IMR-90 (cell line): ENCODE measurements at regions not wholly inside any gene's neighbourhood (a gene's known extent, or its start where the extent isn't known, plus 50 kb on each side); places are given as distances from the start of the nearest gene placed in this dataset.

Experiments used
- ATAC-seq: fragments of 200-7000 bp; cut with Tn5 transposase; 2 replicates; pipeline ENCODE4 v1.9.1; 2020; ENCODE audit warnings: low read depth, mild to moderate bottlenecking, moderate library complexity
- BruUV-seq: library from RNA; stranded (reverse); fragments of 400-500 nt; replicated peaks from 2 replicates; lab custom pipeline; 2021; lab: Mats Ljungman, UMichigan
- CTCF ChIA-PET: fragments of 300-600 bp; formaldehyde crosslinking; extraction: SDS; loops from one replicate; lab custom pipeline; 2021; ENCODE audit warnings: antibody characterized with exemption; lab: Yijun Ruan, JAX
- POLR2A ChIA-PET: fragments of 300-600 bp; sonication (Branson Sonifier 250); formaldehyde crosslinking; loops from one replicate; lab custom pipeline; 2022; ENCODE audit warnings: antibody characterized with exemption; ENCODE audit not compliant: unreplicated experiment; lab: Charles Lee
- DNase-seq: peaks from one replicate; pipeline ENCODE4 v3.0.0; 2013
- H2AFZ ChIP-seq: replicated peaks from 2 replicates; pipeline ENCODE3; 2013; ENCODE audit warnings: low read length, mild to moderate bottlenecking; ENCODE audit not compliant: poor library complexity
- H2AK5ac ChIP-seq: 2 replicates; pipeline ENCODE4 v1.6.1; 2013; ENCODE audit warnings: low read depth, low read length, inconsistent platforms
- H2AK9ac ChIP-seq: replicated peaks from 2 replicates; pipeline ENCODE3; 2013; ENCODE audit warnings: mild to moderate bottlenecking, low read depth, low read length, moderate library complexity; ENCODE audit not compliant: poor library complexity
- H2BK120ac ChIP-seq: 2 replicates; pipeline ENCODE4 v1.6.1; 2013; ENCODE audit warnings: low read depth, low read length, inconsistent platforms
- H2BK15ac ChIP-seq: 3 replicates; pipeline ENCODE4 v1.6.1; 2013; ENCODE audit warnings: low read depth, low read length, inconsistent platforms
- H2BK20ac ChIP-seq: 2 replicates; pipeline ENCODE4 v1.6.1; 2013; ENCODE audit warnings: low read depth, mild to moderate bottlenecking, inconsistent platforms, low read length, moderate library complexity
- H2BK5ac ChIP-seq: 2 replicates; pipeline ENCODE4 v1.6.1; 2013; ENCODE audit warnings: mild to moderate bottlenecking, low read depth, low read length, inconsistent platforms; ENCODE audit not compliant: poor library complexity, severe bottlenecking
- H3K14ac ChIP-seq: replicated peaks from 2 replicates; pipeline ENCODE4 v1.6.1; 2013; ENCODE audit warnings: low read depth, low read length, inconsistent platforms
- H3K18ac ChIP-seq: 2 replicates; pipeline ENCODE4 v1.6.1; 2013; ENCODE audit warnings: low read depth, low read length, control low read depth
- H3K23ac ChIP-seq: 2 replicates; pipeline ENCODE4 v1.6.1; 2013; ENCODE audit warnings: low read depth, low read length, inconsistent platforms
- H3K27ac ChIP-seq: 2 replicates; pipeline ENCODE4 v1.5.1; 2013; ENCODE audit warnings: mild to moderate bottlenecking, control low read depth, low read length; ENCODE audit not compliant: insufficient read depth
- H3K27me3 ChIP-seq: 2 replicates; pipeline ENCODE4 v1.6.1; 2013; ENCODE audit warnings: low read length; ENCODE audit not compliant: control insufficient read depth, insufficient read depth
- H3K36me3 ChIP-seq: 2 replicates; pipeline ENCODE4 v1.6.1; 2013; ENCODE audit warnings: low read length, mixed read lengths; ENCODE audit not compliant: control insufficient read depth, insufficient read depth
- H3K4ac ChIP-seq: 2 replicates; pipeline ENCODE4 v1.6.1; 2013; ENCODE audit warnings: low read depth, low read length, inconsistent platforms
- H3K4me1 ChIP-seq: 2 replicates; pipeline ENCODE4 v1.6.1; 2013; ENCODE audit warnings: low read length, mixed read lengths; ENCODE audit not compliant: control insufficient read depth, insufficient read depth
- H3K4me2 ChIP-seq: 2 replicates; pipeline ENCODE4 v1.6.1; 2013; ENCODE audit warnings: low read depth, mild to moderate bottlenecking, control low read depth, low read length, moderate library complexity
- H3K4me3 ChIP-seq: 2 replicates; pipeline ENCODE4 v1.5.1; 2013; ENCODE audit warnings: low read depth, mild to moderate bottlenecking, control low read depth, low read length, moderate library complexity; ENCODE audit not compliant: insufficient read depth
- H3K56ac ChIP-seq: 2 replicates; pipeline ENCODE4 v1.6.1; 2013; ENCODE audit warnings: low read length, inconsistent platforms; ENCODE audit not compliant: insufficient read depth; ENCODE audit errors: extremely low read depth
- H3K79me1 ChIP-seq, 2 experiments: 2 replicates each; pipeline ENCODE4 v1.6.1; 2013; ENCODE audit warnings: low read length in 2 of 2, inconsistent platforms in 1 of 2, low read depth in 1 of 2
- H3K9ac ChIP-seq: 2 replicates; pipeline ENCODE4 v1.6.1; 2013; ENCODE audit warnings: low read depth, low read length, control low read depth
- H3K9me1 ChIP-seq: 2 replicates; pipeline ENCODE4 v1.6.1; 2013; ENCODE audit warnings: low read length, inconsistent platforms; ENCODE audit not compliant: insufficient read depth
- H3K9me3 ChIP-seq: 2 replicates; pipeline ENCODE4 v1.6.1; 2013; ENCODE audit warnings: low read length; ENCODE audit not compliant: control insufficient read depth, insufficient read depth
- H4K20me1 ChIP-seq: 2 replicates; pipeline ENCODE4 v1.6.1; 2013; ENCODE audit warnings: low read length, inconsistent platforms; ENCODE audit not compliant: insufficient read depth
- H4K5ac ChIP-seq: 2 replicates; pipeline ENCODE4 v1.6.1; 2013; ENCODE audit warnings: mild to moderate bottlenecking, low read depth, low read length, control low read depth
- H4K8ac ChIP-seq, 2 experiments: 2 replicates each; pipeline ENCODE4 v1.6.1; 2013; ENCODE audit warnings: low read depth in 2 of 2, low read length in 2 of 2, control low read depth in 1 of 2, inconsistent platforms in 1 of 2
- H4K91ac ChIP-seq: 2 replicates; pipeline ENCODE4 v1.6.1; 2013; ENCODE audit warnings: low read depth, low read length, inconsistent platforms; ENCODE audit not compliant: insufficient read depth
- BHLHE40 ChIP-seq: fragments of 150-350 bp; IDR thresholded peaks from 2 replicates; pipeline ENCODE4 v1.6.1; 2016; ENCODE audit warnings: mild to moderate bottlenecking, low read depth, low read length
- CEBPB ChIP-seq: IDR thresholded peaks from 2 replicates; pipeline ENCODE4 v1.6.1; 2012; ENCODE audit warnings: low read depth, low read length, improper control_type of control experiment
- CHD1 ChIP-seq: IDR thresholded peaks from 2 replicates; pipeline ENCODE4 v1.6.1; 2012; ENCODE audit warnings: low read depth, low read length, improper control_type of control experiment
- FOS ChIP-seq: fragments of 150-350 bp; IDR thresholded peaks from 2 replicates; pipeline ENCODE4 v1.6.1; 2016; ENCODE audit warnings: low read depth, low read length
- MAFK ChIP-seq: IDR thresholded peaks from 2 replicates; pipeline ENCODE4 v1.6.1; 2012; ENCODE audit warnings: low read depth, low read length, improper control_type of control experiment
- MAZ ChIP-seq: IDR thresholded peaks from 2 replicates; pipeline ENCODE4 v1.6.1; 2012; ENCODE audit warnings: low read depth, mild to moderate bottlenecking, low read length, improper control_type of control experiment, moderate library complexity, borderline replicate concordance
- MXI1 ChIP-seq: IDR thresholded peaks from 2 replicates; pipeline ENCODE4 v1.6.1; 2012; ENCODE audit warnings: low read depth, mild to moderate bottlenecking, low read length, moderate library complexity, borderline replicate concordance
- NFE2L2 ChIP-seq: fragments of 150-350 bp; IDR thresholded peaks from 2 replicates; pipeline ENCODE4 v1.6.1; 2016; ENCODE audit warnings: low read depth, mild to moderate bottlenecking, low read length
- POLR2A ChIP-seq: IDR thresholded peaks from 2 replicates; pipeline ENCODE4 v1.6.1; 2012; ENCODE audit warnings: mild to moderate bottlenecking, low read depth, low read length
- RAD21 ChIP-seq: IDR thresholded peaks from 2 replicates; pipeline ENCODE4 v1.6.1; 2012; ENCODE audit warnings: low read length, improper control_type of control experiment
- RCOR1 ChIP-seq: IDR thresholded peaks from 2 replicates; pipeline ENCODE4 v1.6.1; 2012; ENCODE audit warnings: mild to moderate bottlenecking, low read length, improper control_type of control experiment; ENCODE audit not compliant: insufficient replicate concordance
- RFX5 ChIP-seq: IDR thresholded peaks from 2 replicates; pipeline ENCODE4 v1.8.0; 2012; ENCODE audit warnings: low read depth, mild to moderate bottlenecking, low read length, moderate library complexity
- SMC3 ChIP-seq: fragments of 150-350 bp; IDR thresholded peaks from 2 replicates; pipeline ENCODE4 v1.6.1; 2016; ENCODE audit warnings: low read depth, mild to moderate bottlenecking, antibody characterized with exemption, low read length, moderate library complexity
- USF2 ChIP-seq: fragments of 150-350 bp; IDR thresholded peaks from 2 replicates; pipeline ENCODE4 v1.6.1; 2017; ENCODE audit warnings: mild to moderate bottlenecking, antibody characterized with exemption, low read length, low read depth
- WGBS, 2 experiments: methylation state at CpG; one replicate each; pipeline versions ENCODE4 v1.1.5 to v1.1.7; 2013; ENCODE audit warnings: missing lambda C conversion rate in 2 of 2; ENCODE audit not compliant: insufficient read length in 1 of 2; ENCODE audit errors: extremely low coverage in 2 of 2; 5-methylcytosine and 5-hydroxymethylcytosine counted together
- dilution Hi-C: fragments of 300-500 bp; cut with HindIII; formaldehyde crosslinking; loops from one replicate; pipeline ENCODE4 v1.14.3; 2018; ENCODE audit warnings: low sequenced_read_pairs; ENCODE audit not compliant: unreplicated experiment
- in situ Hi-C: fragments of 300-500 bp; cut with MboI; formaldehyde crosslinking; loops from 3 replicates; pipeline ENCODE4 v1.14.3; 2019; ENCODE audit warnings: low sequenced_read_pairs, inconsistent platforms, mixed read lengths
- intact Hi-C: fragments of 100-400 bp; cut with micrococcal nuclease; formaldehyde crosslinking; loops from 2 replicates; pipeline ENCODE4 v1.10.0; 2022
- TF ChIP-seq, protein P1 (sequence below): fragments of 150-350 bp; IDR thresholded peaks from 2 replicates; pipeline ENCODE4 v1.6.1; 2016; ENCODE audit warnings: low read depth, mild to moderate bottlenecking, low read length, moderate library complexity, borderline replicate concordance
- TF ChIP-seq, protein P2 (sequence below): conservative IDR thresholded peaks from 2 replicates; pipeline ENCODE4 v1.5.1; 2012; ENCODE audit warnings: mild to moderate bottlenecking, low read depth, low read length, improper control_type of control experiment

DNA sequence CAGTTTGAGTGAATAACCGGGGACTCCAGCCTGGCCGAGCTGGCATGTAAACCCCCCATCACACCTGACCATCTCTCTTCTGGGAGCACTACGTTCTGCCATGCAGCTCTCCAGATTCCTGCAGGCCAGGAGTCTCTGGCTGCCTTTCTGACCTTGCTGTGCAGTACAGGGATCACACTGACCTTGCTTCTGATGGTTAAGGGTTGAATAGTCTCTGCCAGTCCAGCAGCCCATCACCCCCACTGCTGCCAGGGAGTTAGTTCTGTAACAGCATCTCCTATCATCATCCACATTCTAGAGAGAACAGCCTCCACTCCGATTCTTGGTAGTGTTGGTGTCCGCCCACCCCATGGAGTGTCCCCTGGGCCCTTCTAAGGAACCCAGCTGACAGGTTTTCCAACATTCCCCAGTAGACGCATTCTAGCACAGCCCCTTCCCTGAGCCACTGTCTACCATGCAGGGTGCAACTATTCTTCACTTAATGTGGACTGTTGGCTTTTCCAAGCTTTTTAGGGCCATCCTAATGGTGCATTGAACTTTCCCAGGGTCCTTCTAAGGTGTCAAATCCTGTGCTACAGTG lies 109.8 kb downstream of the RIPK4 start:
- no peak overlapping the region for H3K4me3 ChIP-seq
- WGBS, 2 experiments, result 73% methylated on average over 2 of the region's 6 CpGs; no CpG with 5 or more reads in 1 of the 2 experiments
- H2BK120ac ChIP-seq, result no peak overlapping the region
- intact Hi-C loops, result no loop called here
- POLR2A ChIA-PET, result no interaction called here
- no peak overlapping the region for H3K4me2 ChIP-seq
- no peak overlapping the region for H3K56ac ChIP-seq
- no peak overlapping the region for H3K27ac ChIP-seq
- no peaks in the 10 kb centered on the region for H3K79me1 ChIP-seq
- H4K8ac ChIP-seq, result no peak overlapping the region
- no peak overlapping the region for H2BK5ac ChIP-seq
- no peak overlapping the region for H3K14ac ChIP-seq
- H3K9ac ChIP-seq, result no peak overlapping the region
- TF ChIP-seq CEBPB (no peak), MAFK (no peak), POLR2A (no peak), RFX5 (no peak), NFE2L2 (no peak), FOS (no peak), RAD21 (no peak), CHD1 (no peak), MAZ (no peak), MXI1 (no peak), RCOR1 (no peak), BHLHE40 (no peak), SMC3 (no peak), USF2 (no peak)
- TF ChIP-seq, protein P1, sequence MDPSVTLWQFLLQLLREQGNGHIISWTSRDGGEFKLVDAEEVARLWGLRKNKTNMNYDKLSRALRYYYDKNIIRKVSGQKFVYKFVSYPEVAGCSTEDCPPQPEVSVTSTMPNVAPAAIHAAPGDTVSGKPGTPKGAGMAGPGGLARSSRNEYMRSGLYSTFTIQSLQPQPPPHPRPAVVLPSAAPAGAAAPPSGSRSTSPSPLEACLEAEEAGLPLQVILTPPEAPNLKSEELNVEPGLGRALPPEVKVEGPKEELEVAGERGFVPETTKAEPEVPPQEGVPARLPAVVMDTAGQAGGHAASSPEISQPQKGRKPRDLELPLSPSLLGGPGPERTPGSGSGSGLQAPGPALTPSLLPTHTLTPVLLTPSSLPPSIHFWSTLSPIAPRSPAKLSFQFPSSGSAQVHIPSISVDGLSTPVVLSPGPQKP, result no peak
- TF ChIP-seq, protein P2, sequence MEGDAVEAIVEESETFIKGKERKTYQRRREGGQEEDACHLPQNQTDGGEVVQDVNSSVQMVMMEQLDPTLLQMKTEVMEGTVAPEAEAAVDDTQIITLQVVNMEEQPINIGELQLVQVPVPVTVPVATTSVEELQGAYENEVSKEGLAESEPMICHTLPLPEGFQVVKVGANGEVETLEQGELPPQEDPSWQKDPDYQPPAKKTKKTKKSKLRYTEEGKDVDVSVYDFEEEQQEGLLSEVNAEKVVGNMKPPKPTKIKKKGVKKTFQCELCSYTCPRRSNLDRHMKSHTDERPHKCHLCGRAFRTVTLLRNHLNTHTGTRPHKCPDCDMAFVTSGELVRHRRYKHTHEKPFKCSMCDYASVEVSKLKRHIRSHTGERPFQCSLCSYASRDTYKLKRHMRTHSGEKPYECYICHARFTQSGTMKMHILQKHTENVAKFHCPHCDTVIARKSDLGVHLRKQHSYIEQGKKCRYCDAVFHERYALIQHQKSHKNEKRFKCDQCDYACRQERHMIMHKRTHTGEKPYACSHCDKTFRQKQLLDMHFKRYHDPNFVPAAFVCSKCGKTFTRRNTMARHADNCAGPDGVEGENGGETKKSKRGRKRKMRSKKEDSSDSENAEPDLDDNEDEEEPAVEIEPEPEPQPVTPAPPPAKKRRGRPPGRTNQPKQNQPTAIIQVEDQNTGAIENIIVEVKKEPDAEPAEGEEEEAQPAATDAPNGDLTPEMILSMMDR, result no peak
- no peaks in the 10 kb centered on the region for H3K9me1 ChIP-seq
- H3K27me3 ChIP-seq, result peaks cover 22% of the 10 kb centered on the region
- H2BK20ac ChIP-seq, result no peak overlapping the region
- H2AFZ ChIP-seq, result no peak overlapping the region
- ATAC-seq (no peak), DNase-seq (no peak)
- no peak overlapping the region for H3K4ac ChIP-seq
- no peak overlapping the region for H3K18ac ChIP-seq
- BruUV-seq, result no TSS peak
- CTCF ChIA-PET, result no interaction called here
- no peak overlapping the region for H2AK9ac ChIP-seq
- H3K9me3 ChIP-seq, result no peaks in the 10 kb centered on the region
- H2BK15ac ChIP-seq, result no peak overlapping the region
- peaks cover 7% of the 10 kb centered on the region for H3K4me1 ChIP-seq
- H3K36me3 ChIP-seq, result no peaks in the 10 kb centered on the region
- H4K20me1 ChIP-seq, result no peaks in the 10 kb centered on the region
- in situ Hi-C loops, result no loop called here
- no peak overlapping the region for H2AK5ac ChIP-seq
- dilution Hi-C loops, result no loop called here
- no peak overlapping the region for H3K23ac ChIP-seq
- no peak overlapping the region for H4K5ac ChIP-seq
- no peak overlapping the region for H4K91ac ChIP-seq
